ENCODE measurements at regions not wholly inside any gene's neighbourhood (a gene's known extent, or its start where the extent isn't known, plus 50 kb on each side); places are given as distances from the start of the nearest gene placed in this dataset.

DNA sequence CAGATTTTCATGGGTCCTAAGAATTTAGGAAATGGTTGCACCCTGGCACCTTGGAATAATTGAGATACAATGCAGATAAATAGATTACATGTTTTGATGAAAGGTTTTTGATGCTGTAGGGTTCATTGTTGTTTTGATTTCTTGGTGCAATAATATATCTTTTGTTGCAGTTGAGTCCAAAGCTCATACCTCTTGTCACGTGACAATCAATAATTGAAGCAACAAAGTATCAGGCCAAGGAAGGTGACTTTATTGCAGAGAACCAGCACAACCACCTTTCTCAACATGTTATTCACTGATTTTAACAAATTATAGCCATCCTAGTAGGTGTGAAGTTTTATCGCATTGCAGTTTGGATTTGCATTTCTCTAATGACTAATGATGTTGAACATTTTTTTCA is 285.5 kb upstream of the SLCO3A1 start:
- no peak for TF ChIP-seq EP300 (IDR thresholded peaks at IDR 0.05)
- TF ChIP-seq, protein P1, sequence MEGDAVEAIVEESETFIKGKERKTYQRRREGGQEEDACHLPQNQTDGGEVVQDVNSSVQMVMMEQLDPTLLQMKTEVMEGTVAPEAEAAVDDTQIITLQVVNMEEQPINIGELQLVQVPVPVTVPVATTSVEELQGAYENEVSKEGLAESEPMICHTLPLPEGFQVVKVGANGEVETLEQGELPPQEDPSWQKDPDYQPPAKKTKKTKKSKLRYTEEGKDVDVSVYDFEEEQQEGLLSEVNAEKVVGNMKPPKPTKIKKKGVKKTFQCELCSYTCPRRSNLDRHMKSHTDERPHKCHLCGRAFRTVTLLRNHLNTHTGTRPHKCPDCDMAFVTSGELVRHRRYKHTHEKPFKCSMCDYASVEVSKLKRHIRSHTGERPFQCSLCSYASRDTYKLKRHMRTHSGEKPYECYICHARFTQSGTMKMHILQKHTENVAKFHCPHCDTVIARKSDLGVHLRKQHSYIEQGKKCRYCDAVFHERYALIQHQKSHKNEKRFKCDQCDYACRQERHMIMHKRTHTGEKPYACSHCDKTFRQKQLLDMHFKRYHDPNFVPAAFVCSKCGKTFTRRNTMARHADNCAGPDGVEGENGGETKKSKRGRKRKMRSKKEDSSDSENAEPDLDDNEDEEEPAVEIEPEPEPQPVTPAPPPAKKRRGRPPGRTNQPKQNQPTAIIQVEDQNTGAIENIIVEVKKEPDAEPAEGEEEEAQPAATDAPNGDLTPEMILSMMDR (IDR thresholded peaks at IDR 0.05) = no peak
- TF ChIP-seq POLR2A (IDR thresholded peaks at IDR 0.05) = no peak

Data from gastroesophageal sphincter (tissue), 3 donors.